ENCODE measurements at regions not wholly inside any gene's neighbourhood (a gene's known extent, or its start where the extent isn't known, plus 50 kb on each side); places are given as distances from the start of the nearest gene placed in this dataset.

DNA sequence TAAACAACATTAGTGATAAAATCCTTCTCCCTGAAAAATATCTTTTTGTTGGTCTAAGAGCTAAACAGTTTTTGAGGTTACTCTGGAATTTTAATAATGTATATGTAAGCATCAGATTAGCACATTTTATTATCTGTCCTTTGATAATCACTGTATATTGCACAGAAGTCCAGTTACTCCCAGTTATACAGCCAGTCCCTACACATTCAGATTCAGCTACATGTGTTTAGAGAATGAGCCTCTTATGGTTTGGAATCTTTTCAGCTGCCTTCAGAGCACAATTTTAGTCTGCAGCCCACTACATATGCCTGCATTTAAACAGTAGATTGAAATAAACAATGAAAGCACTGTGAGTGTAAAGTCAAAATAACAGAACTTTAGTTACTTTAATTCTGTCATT lies 438.2 kb downstream of the ARHGEF28 start:
- CTCF ChIA-PET = interaction anchor here (0.8 to 1.4 kb wide), 2 partner anchors 9 to 19 kb away, joined by 3 to 4 read pairs; no protein-coding TSS in a partner anchor
- Histone ChIP-seq H3K9me1 (replicated peaks; ENCODE audit: control insufficient read depth, extremely low read depth, insufficient read depth, low read length) (no peaks in the 10 kb centered on the region), H3K79me2 (ENCODE audit: control insufficient read depth, insufficient read depth, low read length) (no peaks in the 10 kb centered on the region), H3K4me1 (ENCODE audit: control insufficient read depth, extremely low read depth, insufficient read depth, low read length) (peaks cover 9% of the 10 kb centered on the region), H3K9me3 (replicated peaks; ENCODE audit: control insufficient read depth, insufficient read depth, low read length) (no peaks in the 10 kb centered on the region), H3K4me3 (replicated peaks in 1 of 3; ENCODE audit: insufficient read depth in 1 of 3, low read depth in 1 of 3, low read length in 3 of 3) (no peak overlapping the region), H2AFZ (ENCODE audit: low read depth, low read length) (no peak overlapping the region), H3K36me3 (ENCODE audit: control insufficient read depth in 2 of 2, extremely low read depth in 1 of 2, insufficient read depth in 2 of 2, low read length in 2 of 2) (no peaks in the 10 kb centered on the region), H3K27me3 (ENCODE audit: control insufficient read depth in 2 of 2, insufficient read depth in 2 of 2, low read length in 2 of 2) (no peaks in the 10 kb centered on the region), H3K27ac (ENCODE audit: insufficient read depth, low read depth, low read length) (no peak overlapping the region), H4K20me1 (replicated peaks; ENCODE audit: control insufficient read depth, extremely low read depth, insufficient read depth, low read length) (no peaks in the 10 kb centered on the region), H3K4me2 (ENCODE audit: insufficient read depth, low read length) (peak overlapping the region; percentile 2), H3K9ac (replicated peaks; ENCODE audit: extremely low read depth, insufficient read depth, low read length) (no peak overlapping the region)
- dilution Hi-C loops (cut with MboI; ENCODE audit: extremely low pct_ligation_motif_present, low sequenced_read_pairs) = no loop called here
- intact Hi-C loops (cut with micrococcal nuclease) = no loop called here
- no TSS peak for BruUV-seq (replicated peaks)
- FAIRE-seq (no peak), DNase-seq (ENCODE audit: low read depth, low spot score) (no peak)
- POLR2A ChIA-PET = no interaction called here
- TF ChIP-seq, protein P1, sequence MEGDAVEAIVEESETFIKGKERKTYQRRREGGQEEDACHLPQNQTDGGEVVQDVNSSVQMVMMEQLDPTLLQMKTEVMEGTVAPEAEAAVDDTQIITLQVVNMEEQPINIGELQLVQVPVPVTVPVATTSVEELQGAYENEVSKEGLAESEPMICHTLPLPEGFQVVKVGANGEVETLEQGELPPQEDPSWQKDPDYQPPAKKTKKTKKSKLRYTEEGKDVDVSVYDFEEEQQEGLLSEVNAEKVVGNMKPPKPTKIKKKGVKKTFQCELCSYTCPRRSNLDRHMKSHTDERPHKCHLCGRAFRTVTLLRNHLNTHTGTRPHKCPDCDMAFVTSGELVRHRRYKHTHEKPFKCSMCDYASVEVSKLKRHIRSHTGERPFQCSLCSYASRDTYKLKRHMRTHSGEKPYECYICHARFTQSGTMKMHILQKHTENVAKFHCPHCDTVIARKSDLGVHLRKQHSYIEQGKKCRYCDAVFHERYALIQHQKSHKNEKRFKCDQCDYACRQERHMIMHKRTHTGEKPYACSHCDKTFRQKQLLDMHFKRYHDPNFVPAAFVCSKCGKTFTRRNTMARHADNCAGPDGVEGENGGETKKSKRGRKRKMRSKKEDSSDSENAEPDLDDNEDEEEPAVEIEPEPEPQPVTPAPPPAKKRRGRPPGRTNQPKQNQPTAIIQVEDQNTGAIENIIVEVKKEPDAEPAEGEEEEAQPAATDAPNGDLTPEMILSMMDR (IDR thresholded peaks at IDR 0.05; ENCODE audit: extremely low read depth in 1 of 2, insufficient read depth in 1 of 2, low read depth in 1 of 2, low read length in 2 of 2) = no peak
- TF ChIP-seq GATA2 (IDR thresholded peaks at IDR 0.05; ENCODE audit: insufficient read depth, insufficient read length, low read depth, low read length) = no peak
- TF ChIP-seq EZH2 (IDR thresholded peaks at IDR 0.05; ENCODE audit: borderline replicate concordance, low read depth, low read length, severe bottlenecking) = no peak
- TF ChIP-seq POLR2AphosphoS5 (IDR thresholded peaks at IDR 0.05; ENCODE audit: insufficient read depth, low read depth, low read length) = no peak
- TF ChIP-seq, protein P2, sequence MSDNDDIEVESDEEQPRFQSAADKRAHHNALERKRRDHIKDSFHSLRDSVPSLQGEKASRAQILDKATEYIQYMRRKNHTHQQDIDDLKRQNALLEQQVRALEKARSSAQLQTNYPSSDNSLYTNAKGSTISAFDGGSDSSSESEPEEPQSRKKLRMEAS (IDR thresholded peaks at IDR 0.05; ENCODE audit: insufficient read depth, insufficient read length) = no peak
- TF ChIP-seq FOS (IDR thresholded peaks at IDR 0.05; ENCODE audit: borderline replicate concordance, insufficient read depth, low read length) = no peak
- TF ChIP-seq POLR2A (IDR thresholded peaks at IDR 0.05; ENCODE audit: low read depth, low read length) = no peak
- TF ChIP-seq JUN (IDR thresholded peaks at IDR 0.05; ENCODE audit: borderline replicate concordance, insufficient read depth, insufficient read length, low read depth) = no peak
- TF ChIP-seq MYC (IDR thresholded peaks at IDR 0.05; ENCODE audit: low read depth, low read length) = no peak

All from endothelial cell of umbilical vein (primary cell).